Hepatocyte (in vitro differentiated cells): ENCODE measurements at regions not wholly inside any gene's neighbourhood (a gene's known extent, or its start where the extent isn't known, plus 50 kb on each side); places are given as distances from the start of the nearest gene placed in this dataset.

Experiments used
- DNase-seq: peaks from one replicate; pipeline ENCODE4 v3.0.0-alpha.2; 2016; ENCODE audit warnings: low spot score
- H2AFZ ChIP-seq: fragments of 200-600 bp; sonication (generic); 2 replicates; pipeline ENCODE4 v1.6.0; 2016; ENCODE audit warnings: antibody characterized with exemption, mild to moderate bottlenecking
- H3K27ac ChIP-seq: fragments of 200-600 bp; sonication (generic); 2 replicates; pipeline ENCODE4 v1.5.1; 2016; ENCODE audit warnings: mild to moderate bottlenecking
- H3K27me3 ChIP-seq: fragments of 200-600 bp; sonication (generic); 2 replicates; pipeline ENCODE4 v1.6.1; 2016
- H3K36me3 ChIP-seq: fragments of 200-600 bp; sonication (generic); replicated peaks from 2 replicates; pipeline ENCODE4 v1.5.1; 2016; ENCODE audit warnings: low read depth; ENCODE audit not compliant: insufficient read depth
- H3K4me1 ChIP-seq: fragments of 200-600 bp; sonication (generic); 2 replicates; pipeline ENCODE4 v1.5.1; 2016; ENCODE audit warnings: mild to moderate bottlenecking, moderate library complexity; ENCODE audit not compliant: insufficient read depth
- H3K4me2 ChIP-seq: fragments of 200-600 bp; sonication (generic); 2 replicates; pipeline ENCODE4 v1.6.0; 2016
- H3K4me3 ChIP-seq: fragments of 200-600 bp; sonication (generic); 2 replicates; pipeline ENCODE4 v1.5.1; 2016; ENCODE audit warnings: mild to moderate bottlenecking
- H3K79me2 ChIP-seq: fragments of 200-600 bp; sonication (generic); 2 replicates; pipeline ENCODE4 v1.6.0; 2017; ENCODE audit warnings: mild to moderate bottlenecking
- H3K9me2 ChIP-seq: fragments of 200-600 bp; sonication (generic); replicated peaks from 2 replicates; pipeline ENCODE4 v1.6.0; 2017; ENCODE audit warnings: mild to moderate bottlenecking; ENCODE audit not compliant: insufficient read depth
- H3K9me3 ChIP-seq: fragments of 200-600 bp; sonication (generic); 2 replicates; pipeline ENCODE4 v1.5.1; 2016; ENCODE audit warnings: low read depth, mild to moderate bottlenecking
- H4K20me1 ChIP-seq: fragments of 200-600 bp; sonication (generic); 2 replicates; pipeline ENCODE4 v1.6.0; 2016; ENCODE audit warnings: mild to moderate bottlenecking; ENCODE audit not compliant: insufficient read depth, poor library complexity, severe bottlenecking
- CTCF ChIP-seq: fragments of 200-600 bp; sonication (generic); IDR thresholded peaks from 2 replicates; pipeline ENCODE4 v1.5.1; 2016; ENCODE audit warnings: antibody characterized with exemption, mild to moderate bottlenecking; ENCODE audit not compliant: poor library complexity
- EZH2 ChIP-seq: fragments of 200-600 bp; sonication (generic); IDR thresholded peaks from 2 replicates; pipeline ENCODE4 v1.6.1; 2016; ENCODE audit warnings: antibody characterized with exemption, mild to moderate bottlenecking, borderline replicate concordance
- EZH2phosphoT487 ChIP-seq: fragments of 200-600 bp; sonication (generic); IDR thresholded peaks from one replicate; pipeline ENCODE4 v1.6.1; 2018; ENCODE audit warnings: antibody characterized with exemption, mild to moderate bottlenecking, low read depth, moderate library complexity; ENCODE audit not compliant: unreplicated experiment, severe bottlenecking
- WGBS: methylation state at CpG from one replicate; pipeline ENCODE4 v1.1.6; 2016; ENCODE audit warnings: low lambda C conversion rate; ENCODE audit errors: missing lambda C conversion rate; 5-methylcytosine and 5-hydroxymethylcytosine counted together

- 78% methylated on average over 2 of the region's 2 CpGs for WGBS
- TF ChIP-seq CTCF (no peak), EZH2phosphoT487 (no peak), EZH2 (no peak)
- Histone ChIP-seq H3K9me2 (no peaks in the 10 kb centered on the region), H3K4me2 (no peak overlapping the region), H4K20me1 (no peaks in the 10 kb centered on the region), H3K4me3 (no peak overlapping the region), H3K27ac (no peak overlapping the region), H2AFZ (no peak overlapping the region), H3K4me1 (no peaks in the 10 kb centered on the region), H3K36me3 (no peaks in the 10 kb centered on the region), H3K27me3 (no peaks in the 10 kb centered on the region), H3K9me3 (no peaks in the 10 kb centered on the region), H3K79me2 (no peaks in the 10 kb centered on the region)
- DNase-seq = no peak
Observed at GRCh38 chr5:99640646-99641045, 711.8 kb upstream of the CHD1 start.

- Histone ChIP-seq H3K27ac (no peak overlapping the region), H3K4me3 (no peak overlapping the region), H3K4me2 (no peak overlapping the region), H3K79me2 (no peaks in the 10 kb centered on the region), H3K9me2 (no peaks in the 10 kb centered on the region), H3K9me3 (no peaks in the 10 kb centered on the region), H3K27me3 (no peaks in the 10 kb centered on the region), H2AFZ (no peak overlapping the region), H3K36me3 (no peaks in the 10 kb centered on the region), H4K20me1 (no peaks in the 10 kb centered on the region), H3K4me1 (no peaks in the 10 kb centered on the region)
- TF ChIP-seq EZH2 (no peak), CTCF (no peak), EZH2phosphoT487 (no peak)
- no peak for DNase-seq
Observed at GRCh38 chr5:99639905-99640304, 711.1 kb upstream of the CHD1 start.

GRCh38 chr5:99636663-99637062 lies 707.9 kb upstream of the CHD1 start:
- Histone ChIP-seq H3K27me3 (no peaks in the 10 kb centered on the region), H2AFZ (no peak overlapping the region), H3K27ac (no peak overlapping the region), H3K4me2 (no peak overlapping the region), H3K9me2 (no peaks in the 10 kb centered on the region), H3K79me2 (no peaks in the 10 kb centered on the region), H3K4me1 (no peaks in the 10 kb centered on the region), H3K36me3 (no peaks in the 10 kb centered on the region), H3K9me3 (no peaks in the 10 kb centered on the region), H3K4me3 (no peak overlapping the region), H4K20me1 (no peaks in the 10 kb centered on the region)
- 68% methylated on average over 2 of the region's 2 CpGs for WGBS
- DNase-seq = no peak
- TF ChIP-seq CTCF = no peak
- TF ChIP-seq EZH2 = no peak
- TF ChIP-seq EZH2phosphoT487 = no peak
